ENCODE measurements at regions not wholly inside any gene's neighbourhood (a gene's known extent, or its start where the extent isn't known, plus 50 kb on each side); places are given as distances from the start of the nearest gene placed in this dataset.

GRCh38 chr10:44435196-44435595 lies 50.3 kb upstream of the CXCL12 start:
- DNase-seq, result no peak

- no peak for DNase-seq
Observed at GRCh38 chr10:44436240-44436639, 51.3 kb upstream of the CXCL12 start.

DNA sequence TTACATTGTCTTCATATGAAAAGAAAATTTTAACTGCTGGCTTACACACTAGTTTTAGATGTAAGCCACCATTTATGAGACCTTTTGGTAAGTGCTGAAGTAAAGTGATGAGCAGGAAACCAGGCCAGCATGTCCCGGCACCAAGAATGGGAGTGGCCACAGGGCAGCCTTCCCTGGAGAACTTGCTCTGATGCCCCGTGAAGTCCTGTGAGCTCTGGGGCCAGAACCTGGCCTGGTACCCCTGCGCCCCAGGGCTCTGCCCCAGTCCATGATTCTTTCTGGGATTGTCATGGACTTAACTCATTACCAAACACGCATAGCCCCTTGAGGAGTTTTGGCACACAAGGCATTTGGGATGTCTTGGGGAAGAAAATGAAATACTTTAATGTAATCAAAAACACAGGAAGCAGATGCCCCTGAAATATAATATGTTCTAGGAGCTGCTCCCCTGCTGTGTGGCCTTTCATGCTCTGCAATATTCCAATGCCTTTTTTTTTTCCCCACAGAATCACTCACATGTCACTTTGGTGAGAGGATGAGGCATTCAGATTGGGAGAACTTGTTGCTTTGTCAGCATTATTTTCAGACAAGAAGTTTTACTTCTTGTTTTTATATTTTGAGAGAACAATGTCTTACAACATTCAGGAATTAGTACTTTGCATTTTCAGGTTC lies 53.1 kb upstream of the CXCL12 start:
- DNase-seq, result no peak

- no peak for DNase-seq
Observed at GRCh38 chr10:44439239-44439957, 54.5 kb upstream of the CXCL12 start.

- no peak for DNase-seq
Observed at GRCh38 chr10:44439958-44440244, 55.0 kb upstream of the CXCL12 start.

GRCh38 chr10:44457259-44457658 lies 72.4 kb upstream of the CXCL12 start:
- DNase-seq, result no peak

DNA sequence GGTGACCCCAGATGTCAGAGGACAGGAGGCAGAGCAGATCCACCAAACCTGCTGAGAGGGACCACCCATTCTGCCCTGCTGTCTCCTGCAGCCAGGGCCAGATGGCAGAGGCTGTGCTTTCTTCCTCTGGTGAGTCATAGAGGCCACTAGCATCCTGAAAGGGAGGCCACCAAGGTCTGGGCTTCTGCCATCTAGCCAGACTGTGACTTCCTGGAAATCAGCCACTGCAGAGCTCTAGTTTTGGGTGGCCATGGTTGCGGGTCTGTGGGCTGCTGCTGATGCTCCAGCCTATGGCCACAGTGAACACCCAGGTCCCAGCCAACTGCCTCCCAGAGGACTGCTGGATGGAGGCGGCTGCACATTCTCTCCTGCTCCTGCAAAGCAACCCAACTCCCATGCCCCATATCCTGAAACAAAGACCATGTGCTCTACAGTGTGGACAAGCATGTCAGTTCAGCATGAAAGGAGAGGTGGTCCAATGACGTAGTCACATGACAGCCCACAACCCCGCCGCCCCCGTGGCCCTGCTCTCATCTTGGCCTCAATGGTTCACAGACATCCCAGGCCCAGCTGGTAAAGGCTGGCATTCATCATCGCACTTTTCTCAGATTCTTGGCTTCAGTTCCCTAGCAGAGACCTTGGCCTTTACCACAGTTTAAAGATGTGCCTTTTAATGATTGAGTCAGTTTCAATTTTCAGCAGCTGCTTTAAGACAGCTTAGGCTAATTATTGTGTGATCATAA lies 73.9 kb upstream of the CXCL12 start:
- DNase-seq, result peak in 1 of 3 donors; percentile 58

DNA sequence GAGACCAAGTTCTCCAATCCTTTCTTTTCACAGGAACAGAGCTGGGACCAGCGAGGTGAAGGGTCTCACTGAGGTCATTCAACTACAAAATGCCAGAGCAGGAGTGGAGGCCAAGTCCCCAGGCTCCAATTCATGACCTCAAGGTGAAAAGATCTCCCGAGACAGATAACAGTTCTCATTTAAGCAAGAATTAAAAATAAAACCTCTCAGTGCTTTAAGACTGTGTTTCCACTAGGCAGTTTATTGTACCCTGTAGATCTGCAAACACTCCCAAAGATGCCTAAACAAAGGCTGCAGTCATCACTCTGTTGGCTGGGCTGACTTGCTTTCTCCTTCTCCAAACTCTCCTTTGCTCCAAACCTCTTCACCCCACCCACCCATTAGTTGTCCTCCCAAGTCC lies 74.8 kb upstream of the CXCL12 start:
- DNase-seq, result peak in 1 of 3 donors; percentile 79

DNA sequence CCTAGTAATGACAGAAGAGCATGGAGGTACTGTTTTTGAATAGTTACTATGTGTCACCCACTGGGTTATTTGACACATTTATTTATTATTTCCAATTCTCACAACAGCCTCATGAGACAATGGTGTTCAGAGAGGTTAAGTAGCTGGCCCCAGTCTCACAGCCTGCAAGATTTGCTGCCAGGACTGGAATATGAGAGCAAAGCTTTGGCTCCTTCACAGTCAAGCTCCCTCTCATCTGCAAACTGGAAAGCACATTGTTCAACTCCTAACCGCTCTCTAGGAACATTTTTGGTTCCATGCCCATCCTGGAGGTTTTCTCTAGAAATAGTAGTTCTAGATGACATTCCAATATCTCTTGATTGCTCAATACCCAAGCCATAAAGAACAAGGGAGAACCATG lies 75.5 kb upstream of the CXCL12 start:
- peak in 1 of 3 donors; percentile 77 for DNase-seq

GRCh38 chr10:44462338-44462914 lies 77.5 kb upstream of the CXCL12 start:
- no peak for DNase-seq

DNA sequence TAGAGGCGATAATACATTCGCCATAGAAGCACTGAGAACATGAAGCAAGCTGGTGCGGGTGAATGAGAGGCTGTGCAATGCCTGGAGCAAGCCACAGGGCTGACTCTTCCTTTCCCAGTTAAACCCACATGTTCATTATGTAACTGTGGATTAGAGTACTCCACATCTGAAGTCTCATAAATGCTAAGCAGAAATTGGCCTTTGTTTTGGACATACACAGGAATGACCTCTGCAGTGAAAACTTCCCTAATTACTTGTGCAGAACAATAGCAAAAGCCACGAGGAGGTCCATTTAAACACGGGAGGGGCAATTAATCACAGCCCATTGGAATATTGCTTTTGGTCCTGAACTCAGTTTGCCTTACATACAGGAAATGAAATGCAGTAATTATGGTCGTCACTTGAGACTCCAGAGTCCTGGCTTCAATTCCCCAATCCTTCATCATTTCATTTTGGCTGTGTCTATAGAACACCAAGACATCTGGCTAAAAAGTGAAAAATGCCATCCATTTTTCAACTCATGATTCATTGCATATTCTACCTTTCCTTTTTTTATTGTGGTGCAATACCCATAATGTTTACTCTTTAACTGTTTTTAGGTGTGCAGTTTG lies 78.7 kb upstream of the CXCL12 start:
- DNase-seq, result no peak

DNA sequence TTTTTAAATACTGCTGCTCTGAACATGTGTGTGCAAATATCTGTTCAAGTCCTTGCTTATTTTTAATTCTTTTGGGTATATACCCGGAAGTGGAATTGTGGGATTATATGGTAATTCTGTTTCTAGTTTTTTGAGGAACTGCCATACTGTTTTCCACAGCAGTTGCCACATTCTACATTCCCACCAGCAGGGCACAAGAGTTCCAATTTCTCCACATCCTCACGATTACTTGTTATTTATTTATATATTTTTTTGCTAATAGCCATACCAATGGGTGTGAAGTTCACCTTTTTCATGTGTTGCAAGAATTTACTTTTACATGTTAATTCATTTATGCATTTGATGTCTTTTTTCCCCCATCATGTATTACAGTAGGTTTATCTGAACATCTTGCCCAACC lies 79.6 kb upstream of the CXCL12 start:
- DNase-seq, result no peak

DNA sequence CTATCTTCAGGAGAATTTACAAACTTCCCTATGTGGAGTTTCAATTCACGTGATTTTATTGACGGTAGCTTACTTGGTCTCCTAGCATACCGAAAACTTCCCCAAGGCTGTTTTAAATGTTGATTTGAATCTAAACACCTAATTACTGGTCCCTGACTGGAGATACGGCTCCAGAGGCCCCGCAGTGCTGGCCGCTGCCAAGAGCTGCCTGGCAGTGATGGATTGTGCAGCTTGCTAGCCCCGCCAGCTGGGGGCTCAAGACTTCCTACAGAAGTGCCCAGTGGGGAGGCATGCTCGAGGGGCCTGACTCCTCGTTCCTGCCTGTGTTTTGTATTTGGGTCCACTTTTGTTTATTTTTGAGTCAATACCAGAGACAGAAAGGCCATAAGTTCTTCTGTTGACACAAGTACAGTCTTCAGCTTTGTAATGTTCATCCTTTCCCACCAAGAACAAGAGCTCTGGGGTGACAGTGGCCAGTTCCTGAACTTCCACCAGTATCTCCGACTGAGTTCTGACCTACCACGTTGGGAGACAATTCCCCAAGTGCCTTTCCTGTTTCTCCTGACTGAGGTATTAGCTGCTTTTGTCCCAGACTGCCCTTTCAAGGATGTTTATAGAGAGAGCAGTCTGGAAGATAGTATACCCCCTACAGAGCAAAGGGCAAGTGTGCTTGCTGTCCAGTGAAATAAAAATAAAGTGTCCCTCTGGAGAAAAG lies 80.7 kb upstream of the CXCL12 start:
- no peak for DNase-seq

DNA sequence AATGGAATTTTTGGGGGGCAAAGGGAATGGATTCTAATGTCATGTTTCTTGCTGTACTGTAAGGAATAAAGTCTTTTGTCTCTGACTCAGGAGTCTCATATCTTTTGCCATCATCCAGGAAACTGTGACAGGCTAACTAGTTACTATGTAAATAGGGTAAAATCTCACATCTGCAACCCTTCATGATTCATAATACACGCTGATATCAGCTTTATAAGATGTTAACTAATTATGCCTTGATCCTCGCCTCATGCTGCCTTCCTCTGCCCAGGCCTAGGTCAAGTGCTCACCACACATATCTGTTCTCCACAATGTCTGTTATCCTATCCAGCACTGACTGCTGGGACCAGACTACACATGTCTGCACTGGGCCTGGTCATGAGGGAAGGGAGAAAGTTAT lies 81.3 kb upstream of the CXCL12 start:
- DNase-seq, result no peak

DNA sequence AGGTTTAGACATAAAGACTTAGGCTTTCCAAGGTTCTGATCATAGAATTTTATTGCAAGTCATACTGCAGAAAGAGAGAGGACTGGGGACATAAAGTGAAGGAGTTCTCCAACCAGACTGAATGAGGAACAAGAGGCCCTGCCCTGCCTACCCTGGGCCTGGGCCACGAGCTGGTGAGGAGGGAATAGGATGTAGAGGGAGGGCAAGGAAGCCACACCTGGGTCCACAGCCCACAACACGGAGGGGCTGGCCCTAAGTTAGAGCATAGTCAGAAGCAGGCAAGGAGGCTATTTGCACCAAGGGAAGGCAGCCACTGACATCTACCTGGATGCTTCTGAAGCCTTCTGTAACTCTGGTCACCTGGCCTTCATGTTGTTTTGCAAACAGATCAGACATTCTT lies 82.2 kb upstream of the CXCL12 start:
- DNase-seq, result no peak

DNA sequence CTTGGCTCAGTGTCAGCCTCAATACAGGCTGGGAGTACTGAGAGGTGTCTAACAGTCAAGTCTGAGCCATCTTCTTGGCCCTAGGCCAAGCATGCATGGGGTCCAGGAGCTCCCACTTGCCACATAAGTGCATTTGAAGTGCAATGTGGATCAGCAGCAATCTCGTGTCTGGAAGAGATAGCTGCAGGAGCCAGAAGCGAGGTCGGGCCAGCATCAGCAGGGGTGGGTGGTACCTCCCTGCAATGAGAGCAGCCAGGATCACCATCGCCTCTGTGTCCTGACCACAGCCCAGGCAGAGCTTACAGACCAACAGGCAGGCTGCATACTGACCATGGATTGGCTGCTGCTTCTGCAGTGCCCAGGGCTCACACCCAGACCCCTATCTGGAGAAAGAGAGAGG lies 83.0 kb upstream of the CXCL12 start:
- DNase-seq, result no peak

GRCh38 chr10:44468525-44468924 lies 83.6 kb upstream of the CXCL12 start:
- DNase-seq, result no peak

GRCh38 chr10:44468965-44469364 lies 84.1 kb upstream of the CXCL12 start:
- no peak for DNase-seq

- DNase-seq, result peak in 1 of 3 donors; percentile 76
Observed at GRCh38 chr10:44470784-44471183, 85.9 kb upstream of the CXCL12 start.

- DNase-seq, result no peak
Observed at GRCh38 chr10:44471410-44471809, 86.5 kb upstream of the CXCL12 start.

DNA sequence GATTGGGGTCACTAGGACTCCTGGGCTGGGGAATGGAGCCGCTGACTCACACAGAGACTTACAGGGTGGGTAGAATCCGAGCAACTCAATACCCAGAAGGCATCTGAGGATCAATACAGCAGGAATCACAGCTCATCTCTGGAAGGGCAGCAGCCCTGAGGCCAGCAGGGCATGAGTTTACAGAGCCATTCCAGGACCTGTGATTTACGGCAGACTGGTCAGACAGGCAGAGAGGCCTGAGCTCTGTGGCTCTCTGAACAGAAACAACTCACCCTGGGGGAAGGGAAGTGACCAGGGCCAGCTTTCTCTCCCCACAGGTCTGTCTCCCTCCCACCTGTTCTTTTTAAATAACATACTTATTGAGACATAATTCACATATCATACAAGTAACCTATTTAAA lies 88.2 kb upstream of the CXCL12 start:
- no peak for DNase-seq

Data from muscle of back (tissue), 3 donors.